Adrenal gland (tissue), 5 donors: ENCODE measurements at regions not wholly inside any gene's neighbourhood (a gene's known extent, or its start where the extent isn't known, plus 50 kb on each side); places are given as distances from the start of the nearest gene placed in this dataset.

ENCODE experiments used
- CTCF ChIP-seq, 6 experiments: fragments of 450-650 bp in 4 of 6; fragments of 200-600 bp in 2 of 6; sonication (generic) in 1 of 6; IDR thresholded peaks; 1 replicate in 5 of 6; 2 replicates in 1 of 6; pipeline versions ENCODE4 v1.5.1 to v1.8.0; 2016 to 2021; ENCODE audit warnings: antibody characterized with exemption in 6 of 6, mild to moderate bottlenecking in 2 of 6, moderate library complexity in 1 of 6
- POLR2A ChIP-seq, 2 donors: fragments of 450-650 bp; IDR thresholded peaks; one replicate each; pipeline ENCODE4 v1.6.1; 2017; ENCODE audit warnings: antibody characterized with exemption in 2 of 2, mild to moderate bottlenecking in 2 of 2, moderate library complexity in 1 of 2
- donor health status: DM: no; HTN: no; CAD: no.

- TF ChIP-seq CTCF (IDR thresholded peaks at IDR 0.05) = no peak
- TF ChIP-seq POLR2A (IDR thresholded peaks at IDR 0.05) = no peak
These were observed 2002.5 kb upstream of the TENM3 start for GRCh38 chr4:180240670-180241069.
